NOMO-1 treated with dmso at 0.1 percent for 144 hours (cell line): ENCODE measurements at regions not wholly inside any gene's neighbourhood (a gene's known extent, or its start where the extent isn't known, plus 50 kb on each side); places are given as distances from the start of the nearest gene placed in this dataset.
"Not testable (repeated sequence)": the region's sequence is repeated elsewhere in the genome, so short reads cannot be mapped to it uniquely, and the experiment has no call there.

Experiments
- DNase-seq: peaks from one replicate; lab custom pipeline; 2025; ENCODE audit not compliant: unreplicated experiment; lab: John Stamatoyannopoulos, UW

DNA sequence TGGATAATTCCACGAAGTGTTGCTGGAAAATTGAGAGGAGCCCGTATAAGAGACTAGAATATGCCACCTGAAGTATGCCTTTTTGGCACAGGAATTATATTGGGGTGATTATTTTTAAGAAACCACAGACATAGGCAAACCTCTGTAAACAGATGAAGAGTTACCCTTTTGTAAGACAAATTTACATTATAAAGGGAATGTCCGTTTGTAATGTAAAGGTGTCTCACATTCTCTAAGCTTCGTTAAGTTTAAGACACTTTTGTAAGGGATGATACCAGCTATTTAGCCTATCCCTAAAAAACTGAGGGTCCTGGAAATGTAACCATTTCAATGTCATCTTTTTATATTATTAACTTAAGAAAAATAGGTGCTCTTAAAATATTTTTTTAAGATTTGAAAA is 432.8 kb upstream of the SYT4 start:
- DNase-seq: no peak

DNA sequence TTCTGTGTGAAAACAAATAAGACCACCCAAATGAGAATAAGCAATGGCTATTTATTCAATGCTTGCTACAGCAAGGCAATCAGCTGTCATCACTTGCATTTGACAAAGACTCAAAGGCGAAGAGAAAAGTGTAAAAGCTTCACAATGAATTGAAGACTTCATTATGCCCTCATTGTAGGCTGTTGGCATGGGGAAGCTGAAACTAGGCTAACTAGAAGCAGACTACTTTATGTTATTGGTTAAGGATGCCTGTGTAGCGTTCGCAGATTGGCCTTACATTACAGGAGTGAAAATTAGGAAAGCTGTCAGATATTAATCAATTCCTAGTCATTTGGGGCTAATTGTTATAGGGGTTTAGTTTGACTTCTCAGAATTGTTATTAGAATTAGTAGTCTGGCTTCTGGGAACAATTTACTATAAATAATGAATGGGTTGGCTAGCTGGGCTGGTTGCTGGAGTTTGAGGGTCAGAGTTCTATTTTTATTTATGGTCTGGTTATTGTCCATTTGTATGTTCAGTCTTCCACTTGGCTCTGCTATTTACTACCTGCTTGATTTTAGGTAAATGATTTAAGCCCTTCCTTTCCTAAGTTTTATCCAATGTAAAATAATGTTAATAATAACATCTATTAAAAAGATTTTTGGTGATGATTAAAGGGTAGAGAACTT is 437.2 kb upstream of the SYT4 start:
- DNase-seq: no peak

DNA sequence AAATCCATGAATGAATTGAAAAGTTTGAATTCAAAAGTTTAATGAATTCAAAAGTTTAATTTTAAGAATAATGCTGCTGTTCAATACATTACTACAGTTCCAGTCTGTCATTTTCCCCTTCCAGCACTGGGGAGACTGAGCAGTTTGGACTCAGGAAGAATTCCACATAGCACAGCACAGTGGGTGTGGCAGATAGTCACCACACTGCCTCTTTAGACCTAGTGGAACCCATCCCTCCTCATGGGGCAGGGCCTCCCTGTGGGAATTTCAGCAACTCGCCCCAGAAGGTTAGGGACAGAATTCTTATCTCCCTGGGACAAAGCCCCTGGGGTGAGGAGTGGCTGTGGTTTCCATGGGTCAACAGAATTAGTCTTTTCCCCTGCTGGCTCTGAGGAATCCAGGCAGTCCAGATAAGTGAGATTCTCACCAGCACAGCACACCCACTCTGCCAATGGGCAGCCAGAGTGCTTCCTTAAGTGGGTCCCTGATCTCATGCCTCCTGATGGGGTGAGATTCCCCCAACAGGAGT is 442.0 kb upstream of the SYT4 start:
- DNase-seq: no peak

DNA sequence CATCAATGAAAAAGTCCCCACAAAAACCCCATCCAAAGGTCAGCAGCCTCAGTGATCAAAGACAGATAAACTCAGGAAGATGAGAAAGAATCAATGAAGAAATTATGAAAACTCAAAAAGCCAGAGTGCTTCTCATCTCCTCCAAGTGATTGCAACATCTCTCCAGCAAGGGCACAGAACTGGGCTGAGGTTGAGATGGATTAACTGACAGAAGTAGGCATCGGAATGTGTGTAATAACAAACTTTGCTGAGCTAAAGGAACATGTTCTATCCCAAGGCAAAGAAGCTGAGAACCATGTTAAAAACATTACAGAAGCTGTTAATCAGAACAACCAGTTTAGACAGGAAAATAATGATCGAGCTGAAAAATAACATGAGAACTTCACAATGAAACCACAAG is 442.8 kb upstream of the SYT4 start:
- DNase-seq: no peak

DNA sequence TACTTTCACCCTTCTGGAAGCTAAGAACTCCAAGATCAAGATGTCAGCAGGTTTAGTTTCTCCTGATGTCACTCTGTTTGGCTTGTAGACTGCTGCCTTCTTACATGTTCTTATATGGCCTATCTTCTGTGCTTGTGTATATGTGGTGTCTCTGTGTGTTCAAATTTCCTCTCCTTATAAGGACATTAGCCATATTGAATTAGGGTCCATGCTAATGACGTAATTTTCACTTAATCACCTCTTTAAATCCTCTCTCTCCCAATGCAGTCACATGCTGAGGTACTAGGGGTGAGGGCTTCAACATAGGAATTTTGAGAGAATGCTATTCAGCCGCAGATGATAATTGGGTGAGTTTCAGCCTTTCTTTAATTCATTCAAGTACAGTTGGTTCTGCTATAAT is 458.3 kb upstream of the SYT4 start:
- DNase-seq: no peak

DNA sequence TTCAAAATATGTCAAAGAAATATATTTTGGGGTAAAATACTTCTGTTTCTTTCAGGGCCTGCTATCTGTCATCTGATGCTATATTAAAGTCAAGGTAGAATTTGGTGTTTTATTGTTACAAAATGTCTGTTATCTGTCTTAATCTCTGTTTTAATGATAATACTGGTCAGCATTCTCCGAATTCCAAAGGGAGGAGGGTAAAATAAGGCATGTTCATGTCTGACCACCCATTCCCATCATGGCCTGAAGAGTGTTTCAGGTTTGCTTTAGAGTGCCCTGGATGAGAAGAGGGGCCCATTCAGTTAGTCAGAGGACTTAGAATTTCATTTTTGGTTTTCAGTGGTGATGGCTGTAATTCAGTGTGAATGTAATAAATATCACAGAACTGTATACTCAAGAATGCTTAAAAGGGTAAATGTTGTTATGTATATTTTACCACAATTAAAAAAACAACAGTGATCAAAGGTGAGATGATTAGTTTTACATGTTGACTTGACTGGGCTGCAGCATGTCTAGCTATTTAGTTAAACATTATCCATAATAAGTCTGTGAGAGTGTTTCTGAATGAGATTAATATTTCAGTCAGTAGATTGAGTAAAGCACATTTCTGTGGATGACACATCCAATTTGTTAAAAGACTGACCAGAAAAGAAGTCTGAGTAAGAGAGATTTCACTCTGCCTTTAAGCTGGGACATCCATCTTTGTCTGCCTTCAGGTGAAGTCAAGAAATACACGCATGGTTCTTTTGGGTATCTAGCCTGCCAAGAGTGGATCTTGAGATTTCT is 467.9 kb upstream of the SYT4 start:
- no peak for DNase-seq

DNA sequence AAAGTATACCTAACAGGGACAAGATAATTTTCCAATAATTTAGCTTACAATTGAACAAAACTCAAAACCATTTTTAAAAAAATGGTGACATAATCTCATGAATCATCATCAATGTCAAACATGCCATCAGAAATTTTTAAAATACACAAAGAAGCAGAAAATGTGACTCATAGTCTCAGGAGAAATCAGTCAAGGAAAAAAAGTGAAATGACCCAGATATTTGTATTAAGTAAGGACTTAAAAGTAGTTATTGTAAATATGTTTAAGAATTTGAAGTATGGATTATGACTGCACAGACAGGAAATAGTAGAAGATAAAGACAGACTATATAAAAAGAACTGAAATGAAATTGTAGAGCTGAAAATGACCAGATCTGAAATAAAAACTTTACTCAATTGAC is 473.9 kb upstream of the SYT4 start:
- DNase-seq: no peak

DNA sequence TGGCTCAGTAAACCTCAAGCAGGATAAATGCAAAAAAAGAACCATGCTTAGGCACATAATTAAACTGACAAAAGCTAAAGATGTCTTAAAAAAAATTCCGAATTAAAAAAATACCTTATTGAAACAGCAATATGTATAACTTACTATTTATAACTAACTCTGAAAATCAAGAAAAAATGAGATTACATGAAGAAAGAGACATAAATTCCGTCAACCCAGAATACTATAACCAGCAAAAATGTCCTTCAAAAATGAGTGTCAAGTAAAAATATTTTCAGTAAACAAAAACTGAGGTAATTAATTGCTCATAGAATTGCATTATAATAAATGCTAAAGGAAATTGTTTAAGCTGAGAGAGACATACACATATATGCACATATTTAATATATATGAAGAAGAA is 474.5 kb upstream of the SYT4 start:
- no peak for DNase-seq

DNA sequence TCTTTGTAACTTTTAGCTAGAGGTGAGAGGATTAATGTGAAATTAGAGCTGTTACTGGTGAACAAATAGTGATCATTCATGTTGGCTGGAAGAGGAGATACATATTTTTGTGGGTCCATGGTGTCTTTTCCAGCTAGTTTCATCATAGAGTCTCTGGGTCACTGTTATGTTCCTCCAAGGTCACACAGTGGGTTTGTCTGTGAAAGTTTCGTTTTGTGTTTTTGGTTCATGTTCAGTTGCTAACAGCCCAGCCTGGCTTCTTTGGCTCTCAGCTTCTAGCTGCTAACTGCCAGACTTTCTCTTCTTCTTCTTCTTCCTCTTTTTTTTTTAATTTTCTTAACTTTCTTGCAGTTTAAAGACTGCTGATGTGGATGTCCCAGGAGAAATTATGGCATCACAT is 480.0 kb upstream of the SYT4 start:
- DNase-seq: no peak

DNA sequence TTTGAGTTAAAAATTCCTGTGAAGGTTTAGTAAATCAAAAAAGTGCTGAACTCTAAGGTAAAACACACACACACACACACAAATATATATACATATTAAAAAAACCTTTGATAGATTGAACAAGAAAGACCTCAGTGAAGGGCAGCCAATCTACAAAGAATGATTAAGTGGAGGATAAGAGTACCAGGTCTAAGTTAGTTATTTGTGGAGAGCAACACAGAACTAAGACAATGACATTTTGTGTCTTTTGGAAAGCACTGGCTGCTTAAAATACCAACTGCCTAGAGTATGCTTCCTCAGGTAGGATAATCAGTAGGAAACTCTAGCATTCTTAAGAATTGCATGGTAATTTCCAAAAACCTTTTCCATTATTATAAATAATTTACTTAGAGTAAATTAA is 481.4 kb upstream of the SYT4 start:
- no peak for DNase-seq

DNA sequence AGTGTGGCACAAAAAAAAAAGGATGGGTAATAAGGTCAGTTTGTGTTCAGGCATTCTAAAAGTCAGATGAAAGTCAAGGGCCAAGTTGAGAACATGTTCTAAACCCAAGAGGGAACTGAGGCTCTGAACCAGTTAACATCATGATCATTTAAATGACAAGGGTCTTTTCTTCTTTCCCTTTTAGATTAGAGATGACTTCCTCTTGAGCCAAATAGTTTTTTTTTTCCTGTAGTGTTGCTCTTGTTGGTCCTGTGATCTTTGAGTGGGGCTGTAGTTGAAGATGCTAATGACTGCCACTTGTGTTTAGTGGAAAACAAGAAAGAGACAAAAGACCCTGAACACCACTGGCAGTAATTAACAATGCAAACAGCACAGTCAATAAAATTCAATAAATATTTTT is 482.7 kb upstream of the SYT4 start:
- DNase-seq: no peak

DNA sequence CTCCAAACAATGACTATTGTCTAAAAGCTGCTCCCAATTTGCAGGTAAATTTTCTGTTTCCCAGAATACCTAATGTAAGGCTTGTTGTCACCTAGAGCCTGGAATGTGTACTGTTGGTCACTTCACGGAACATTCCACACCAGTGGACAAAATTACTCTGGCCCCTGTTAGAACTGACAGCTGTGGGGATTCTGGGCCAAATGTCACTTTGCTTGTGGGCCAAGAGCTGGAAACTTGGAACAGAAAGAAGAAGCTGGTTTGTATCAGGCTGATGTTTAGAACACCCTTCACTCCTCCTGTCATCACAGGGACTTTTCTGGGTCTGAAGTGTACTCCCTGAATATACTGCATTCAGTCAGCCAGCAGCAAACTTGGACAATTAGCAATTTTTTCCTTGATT is 495.6 kb upstream of the SYT4 start:
- no peak for DNase-seq

DNA sequence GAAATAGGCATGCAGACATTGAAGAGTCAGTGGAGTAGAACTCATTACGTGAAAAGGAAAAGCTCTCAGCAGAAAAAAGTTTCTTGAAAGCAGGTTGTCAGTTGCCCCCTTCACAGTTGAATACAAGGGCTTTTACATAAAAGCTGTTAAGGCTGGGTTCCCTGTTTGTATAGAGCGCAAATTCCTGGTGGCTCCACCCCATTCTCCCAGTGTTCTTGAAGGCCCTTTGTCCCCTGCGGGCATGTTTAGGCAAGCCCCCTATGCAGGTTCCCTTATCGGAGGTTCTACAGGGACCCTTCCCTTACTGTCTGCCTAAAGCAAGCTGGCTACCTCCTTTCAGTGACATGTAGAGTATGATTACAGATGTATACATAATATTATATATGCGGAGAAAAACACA is 497.2 kb upstream of the SYT4 start:
- DNase-seq: no peak

DNA sequence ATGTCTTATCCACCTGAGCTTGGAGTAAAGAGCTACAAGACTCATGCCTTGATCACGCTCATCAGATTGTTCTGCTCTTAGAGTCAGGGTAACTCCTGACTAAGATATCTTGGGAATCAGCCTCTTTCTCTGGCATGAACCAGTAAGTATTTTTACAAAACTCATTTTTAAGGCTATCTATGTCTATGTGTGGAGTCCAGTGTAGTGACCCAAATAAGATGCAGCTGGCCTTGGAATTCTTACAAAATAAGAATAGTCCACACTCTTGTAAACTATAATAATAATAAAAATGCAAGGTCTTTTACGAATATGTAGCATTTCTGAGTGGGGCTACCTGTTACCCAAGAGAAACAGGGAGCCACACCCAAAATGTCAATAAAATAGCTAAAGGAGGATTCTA is 498.3 kb upstream of the SYT4 start:
- no peak for DNase-seq

DNA sequence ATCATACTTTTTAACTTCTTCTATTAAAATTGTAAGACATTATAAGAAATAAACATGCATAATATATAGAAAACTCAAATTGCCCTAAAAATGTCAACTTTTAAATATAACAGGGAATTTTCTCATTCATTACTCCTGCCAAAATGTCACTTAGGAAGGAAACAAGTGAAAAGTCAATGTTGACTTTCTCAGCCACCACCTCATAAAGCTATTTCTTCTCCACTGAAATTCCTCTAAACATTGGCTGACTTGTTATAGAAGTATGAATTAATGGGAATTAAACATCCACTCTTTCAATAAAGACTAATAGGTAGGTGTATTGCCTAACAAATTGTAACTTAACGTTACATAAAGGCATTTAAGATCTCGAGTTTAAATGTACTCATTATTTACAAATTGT is 499.7 kb upstream of the SYT4 start:
- no peak for DNase-seq

DNA sequence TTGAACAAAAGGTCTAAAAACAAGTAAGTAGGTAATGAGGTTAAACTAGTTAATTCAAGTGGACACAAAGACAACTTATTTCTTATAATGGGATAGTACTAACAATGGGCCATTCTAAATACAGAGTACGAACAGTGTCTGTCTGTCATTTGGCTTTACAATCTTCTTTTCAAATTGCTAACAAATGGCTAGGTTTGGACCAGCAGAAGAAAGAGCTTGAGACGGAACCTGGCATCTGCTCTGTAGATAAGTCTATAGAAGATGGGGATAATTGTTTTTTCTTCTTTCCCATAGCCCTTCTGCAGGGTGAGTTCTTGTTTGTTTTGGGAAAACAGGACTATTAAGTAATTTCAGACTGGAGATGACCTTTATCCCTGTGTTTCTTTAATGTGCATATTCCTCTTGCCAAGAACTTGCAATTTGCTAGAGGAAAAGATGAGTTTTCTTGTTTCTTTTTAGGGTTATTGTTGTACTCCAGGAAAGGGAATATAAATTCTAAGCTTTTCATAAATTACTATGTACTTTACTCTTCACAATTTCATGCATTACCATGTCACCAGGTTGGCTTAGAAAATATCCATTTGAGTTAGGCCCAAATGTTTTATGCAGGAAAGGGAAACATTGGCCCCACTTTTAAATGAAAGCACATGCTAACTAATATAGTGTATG is 500.5 kb upstream of the SYT4 start:
- no peak for DNase-seq

DNA sequence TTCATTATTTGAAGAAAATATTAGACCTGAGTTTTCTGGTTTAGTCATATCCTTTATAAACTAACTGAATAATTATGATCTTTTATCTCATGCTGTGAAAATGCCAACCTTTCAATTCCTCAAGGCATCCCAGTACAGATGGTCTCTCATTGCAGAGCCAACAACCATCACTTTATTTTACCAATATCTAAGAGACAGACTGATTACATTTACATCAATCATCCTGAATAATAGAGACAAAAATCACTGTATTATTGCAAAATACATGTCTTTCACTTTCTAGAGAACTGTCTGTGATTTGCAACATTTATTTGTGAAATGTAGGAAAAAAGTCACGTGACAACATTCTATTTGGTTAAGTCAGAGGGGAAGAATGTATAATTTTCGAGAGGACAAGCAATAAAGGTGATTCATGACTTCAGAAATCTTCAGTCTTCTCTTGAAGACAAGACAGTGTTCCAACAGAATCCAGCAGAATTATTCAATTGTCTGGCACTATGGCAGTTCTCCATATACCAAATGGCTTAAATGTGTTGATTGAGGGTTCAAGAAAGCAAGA is 503.6 kb upstream of the SYT4 start:
- DNase-seq: no peak

DNA sequence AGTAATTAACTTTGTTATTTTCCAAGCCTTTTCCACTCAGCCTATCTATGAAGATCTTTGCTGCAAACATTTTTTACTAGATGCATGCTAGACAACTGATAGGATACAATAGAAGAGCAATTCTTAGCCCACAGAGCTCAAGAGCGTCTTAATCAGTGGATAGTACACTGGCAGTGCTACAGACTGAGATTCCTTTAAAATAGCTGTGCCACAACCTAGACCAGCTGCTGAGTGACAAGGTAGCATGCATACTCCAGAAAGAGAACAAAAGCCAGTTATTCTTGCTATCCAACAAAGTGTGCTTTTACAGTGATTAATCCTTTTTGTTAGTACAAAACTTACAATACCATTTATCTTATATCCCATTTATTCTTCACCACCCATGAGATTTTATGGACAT is 507.9 kb upstream of the SYT4 start:
- no peak for DNase-seq

DNA sequence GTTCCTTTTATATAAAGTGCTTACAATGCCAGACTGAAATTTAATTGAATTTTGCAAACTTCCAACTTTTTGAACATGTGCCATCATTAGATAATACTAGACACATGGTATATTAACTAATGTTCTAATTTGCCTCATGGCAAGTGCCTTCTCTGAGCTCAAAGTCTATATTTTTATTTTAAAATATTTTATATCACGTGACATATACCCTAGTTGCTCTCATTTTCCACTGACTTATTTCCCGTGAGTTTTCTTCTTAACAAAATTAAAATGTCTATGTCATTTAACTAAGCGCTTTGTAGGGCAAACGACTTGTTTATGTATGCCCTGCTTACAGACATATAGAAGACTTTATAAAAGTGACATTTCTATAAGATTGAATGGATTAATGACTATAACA is 509.6 kb upstream of the SYT4 start:
- DNase-seq: no peak

DNA sequence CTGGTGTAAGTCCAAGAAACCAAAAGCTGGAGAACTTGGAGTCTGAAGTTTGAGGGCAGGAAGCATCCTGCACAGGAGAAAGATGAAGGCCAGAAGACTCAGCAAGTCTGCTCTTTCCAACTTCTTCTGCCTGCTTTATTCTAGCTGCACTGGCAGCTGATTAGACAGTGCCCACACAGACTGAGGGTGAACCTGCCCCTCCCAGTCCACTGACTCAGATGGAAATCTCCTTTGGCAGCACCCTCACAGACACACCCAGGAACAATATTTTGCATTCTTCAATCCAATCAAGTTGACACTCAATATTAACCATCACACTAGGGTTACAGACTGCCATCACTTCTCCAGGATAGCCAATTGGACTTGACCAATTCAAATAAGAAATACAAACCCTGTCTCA is 510.4 kb upstream of the SYT4 start:
- DNase-seq: not testable (repeated sequence)

DNA sequence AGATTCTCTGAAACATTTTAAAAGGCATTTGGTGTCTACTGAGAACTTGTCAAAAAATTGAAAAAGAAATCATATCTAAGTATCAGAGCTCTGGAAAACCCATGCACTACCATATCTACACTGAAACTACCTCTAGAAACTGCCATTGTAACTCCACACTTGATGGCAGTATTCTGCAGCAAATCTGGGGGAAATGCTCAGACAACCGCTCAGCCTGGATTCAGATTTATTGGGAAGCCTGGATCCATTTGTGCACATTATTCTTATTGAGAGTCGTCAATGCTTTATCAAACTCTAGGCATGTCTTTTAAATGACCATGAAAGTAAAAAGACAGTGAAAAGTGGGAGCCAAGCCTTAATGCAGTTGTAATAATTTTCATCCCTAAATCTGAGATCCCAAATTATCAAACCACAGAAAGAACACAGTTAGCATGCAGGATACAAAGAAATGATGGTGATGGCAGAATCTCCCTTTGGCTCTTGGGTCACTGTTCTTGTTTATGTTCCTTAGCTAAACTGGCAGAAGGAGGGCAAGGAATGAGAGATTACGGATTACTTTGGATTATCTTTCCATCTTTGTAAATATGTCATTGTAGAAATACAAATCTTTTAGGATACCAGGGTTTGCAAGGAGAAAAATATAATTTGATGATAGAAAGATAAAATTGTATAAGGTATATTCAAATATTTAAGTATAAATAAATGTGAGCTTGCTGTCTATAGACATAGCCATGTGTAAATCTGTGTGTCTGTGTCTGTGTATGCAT is 512.1 kb upstream of the SYT4 start:
- no peak for DNase-seq
